BJ (cell line): ENCODE measurements at regions not wholly inside any gene's neighbourhood (a gene's known extent, or its start where the extent isn't known, plus 50 kb on each side); places are given as distances from the start of the nearest gene placed in this dataset.

Source experiments
- CTCF ChIA-PET: fragments of 350-600 bp; formaldehyde crosslinking; extraction: SDS; loops from one replicate; lab custom pipeline; 2021; ENCODE audit warnings: antibody characterized with exemption, inconsistent platforms; lab: Yijun Ruan, JAX
- POLR2A ChIA-PET: fragments of 300-600 bp; sonication (Branson Sonifier 250); formaldehyde crosslinking; extraction: SDS; loops from one replicate; lab custom pipeline; 2021; ENCODE audit warnings: antibody characterized with exemption; lab: Charles Lee
- DNase-seq: peaks from one replicate; pipeline ENCODE4 v3.0.0-alpha.2; 2011; ENCODE audit warnings: low read depth
- H3K27me3 ChIP-seq: 2 replicates; pipeline ENCODE4 v1.6.0; 2011; ENCODE audit warnings: low read length; ENCODE audit not compliant: control insufficient read depth, insufficient read depth
- H3K36me3 ChIP-seq: 2 replicates; pipeline ENCODE4 v1.5.1; 2011; ENCODE audit warnings: low read length; ENCODE audit not compliant: control insufficient read depth, insufficient read depth
- H3K4me3 ChIP-seq: 2 replicates; pipeline ENCODE4 v1.5.1; 2011; ENCODE audit warnings: low read depth, mild to moderate bottlenecking, control low read depth, low read length
- CTCF ChIP-seq: IDR thresholded peaks from 2 replicates; pipeline ENCODE4 v1.5.1; 2011; ENCODE audit warnings: low read depth, mild to moderate bottlenecking, control low read depth, inconsistent platforms, low read length, moderate library complexity; ENCODE audit not compliant: insufficient read depth

GRCh38 chr2:37425408-37425807, 81.0 kb downstream of the QPCT start:
- ChIA-PET CTCF (interaction anchor here (0.6 to 1.4 kb wide), 3 partner anchors 10 to 69 kb away, joined by 3 to 9 read pairs (median 3); no protein-coding TSS in a partner anchor), POLR2A (no interaction called here)
- TF ChIP-seq CTCF: no peak
- no peaks in the 10 kb centered on the region for H3K27me3 ChIP-seq
- no peak for DNase-seq
- no peaks in the 10 kb centered on the region for H3K36me3 ChIP-seq
- no peak overlapping the region for H3K4me3 ChIP-seq

DNA sequence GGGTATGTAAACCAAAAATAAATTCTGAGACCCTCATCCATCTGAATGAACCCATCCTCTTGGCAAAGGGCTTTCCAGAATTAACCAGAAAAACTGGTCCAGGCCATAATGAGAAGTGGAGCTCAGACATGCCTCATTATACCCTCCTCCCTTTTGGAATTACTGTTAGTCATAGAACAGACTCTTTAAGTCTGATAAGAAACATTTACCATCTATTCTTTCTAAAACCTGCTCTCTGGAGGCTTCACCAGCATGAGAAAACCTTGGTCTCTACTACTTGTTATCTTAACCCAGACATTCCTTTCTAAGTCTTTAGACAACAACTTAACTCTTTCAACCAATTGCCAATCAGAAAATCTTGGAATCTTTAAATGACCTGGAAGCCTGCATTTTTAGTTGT, 82.8 kb downstream of the QPCT start:
- TF ChIP-seq CTCF: no peak
- H3K27me3 ChIP-seq: no peaks in the 10 kb centered on the region
- H3K36me3 ChIP-seq: no peaks in the 10 kb centered on the region
- POLR2A ChIA-PET: no interaction called here
- no peak overlapping the region for H3K4me3 ChIP-seq
- DNase-seq: no peak
- CTCF ChIA-PET: interaction anchor here (1.3 kb wide), 1 partner anchor 9 kb away, joined by 3 read pairs; no protein-coding TSS in a partner anchor

DNA sequence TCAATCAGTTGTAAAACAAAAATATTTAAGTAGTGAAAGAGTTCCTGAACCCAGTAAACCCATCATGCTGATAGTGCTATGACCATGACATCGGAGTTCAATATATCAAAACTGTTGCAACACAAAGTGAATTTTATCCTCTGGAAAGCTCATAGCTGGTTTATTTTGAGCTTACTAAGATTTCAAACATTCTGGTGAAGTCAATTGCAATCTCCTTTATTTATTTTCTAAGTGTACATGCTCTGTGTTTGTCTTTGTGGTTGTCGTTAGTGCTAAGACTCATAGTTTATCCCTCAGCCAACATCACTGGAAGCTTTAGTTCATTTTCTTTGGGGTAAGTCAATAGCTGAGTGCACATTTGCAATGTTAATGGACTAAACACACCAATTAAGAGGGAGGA, 91.9 kb downstream of the QPCT start:
- DNase-seq: no peak
- Histone ChIP-seq H3K36me3 (no peaks in the 10 kb centered on the region), H3K27me3 (no peaks in the 10 kb centered on the region), H3K4me3 (no peak overlapping the region)
- CTCF ChIA-PET: interaction anchor here (0.6 to 1.4 kb wide), 3 partner anchors 10 to 285 kb away, joined by 3 to 4 read pairs (median 3); no protein-coding TSS in a partner anchor
- POLR2A ChIA-PET: no interaction called here
- TF ChIP-seq CTCF: no peak

GRCh38 chr2:37439131-37439642, 94.8 kb downstream of the QPCT start:
- H3K36me3 ChIP-seq: no peaks in the 10 kb centered on the region
- POLR2A ChIA-PET: no interaction called here
- CTCF ChIA-PET: no interaction called here
- H3K4me3 ChIP-seq: no peak overlapping the region
- H3K27me3 ChIP-seq: no peaks in the 10 kb centered on the region
- no peak for TF ChIP-seq CTCF
- no peak for DNase-seq

GRCh38 chr2:37441055-37441454, 96.6 kb downstream of the QPCT start:
- Histone ChIP-seq H3K4me3 (no peak overlapping the region), H3K27me3 (no peaks in the 10 kb centered on the region), H3K36me3 (no peaks in the 10 kb centered on the region)
- DNase-seq: no peak
- POLR2A ChIA-PET: no interaction called here
- TF ChIP-seq CTCF: no peak
- CTCF ChIA-PET: no interaction called here
